ENCODE measurements at regions not wholly inside any gene's neighbourhood (a gene's known extent, or its start where the extent isn't known, plus 50 kb on each side); places are given as distances from the start of the nearest gene placed in this dataset.

- Histone ChIP-seq H3K9me3 (replicated peaks; ENCODE audit: control insufficient read depth, insufficient read depth, low read depth, low read length) (0 out of 2 replicates have a peak, but pooled peaks cover 3% of the 10 kb centered on the region), H3K27me3 (ENCODE audit: control insufficient read depth in 2 of 2, insufficient read depth in 2 of 2, low read length in 2 of 2) (peaks cover 11 to 19% of the 10 kb centered on the region in 2 experiments; a peak in 4 of 5 replicates), H3K27ac (ENCODE audit: extremely low read depth, low read depth, low read length) (no peak overlapping the region), H3K4me3 (no peak overlapping the region), H3K9ac (ENCODE audit: insufficient read depth in 1 of 2, low read depth in 2 of 2, low read length in 2 of 2) (no peak overlapping the region), H3K79me2 (ENCODE audit: control insufficient read depth, insufficient read depth, low read length) (no peaks in the 10 kb centered on the region), H4K20me1 (replicated peaks; ENCODE audit: control insufficient read depth, insufficient read depth, low read length) (no peaks in the 10 kb centered on the region), H3K4me1 (replicated peaks in 1 of 2; ENCODE audit: control insufficient read depth in 2 of 2, insufficient read depth in 2 of 2, low read length in 2 of 2) (no peaks in the 10 kb centered on the region; a peak in 1 of 5 replicates), H3K4me2 (ENCODE audit: insufficient read depth, low read length) (no peak overlapping the region), H3K9me1 (ENCODE audit: control insufficient read depth, insufficient read depth, low read length) (no peaks in the 10 kb centered on the region), H2AFZ (ENCODE audit: low read depth, low read length) (no peak overlapping the region), H3K36me3 (ENCODE audit: control insufficient read depth, insufficient read depth, low read length) (no peaks in the 10 kb centered on the region)
- DNase-seq (ENCODE audit: extremely low read depth in 1 of 4, low spot score in 3 of 4) (no peak), ATAC-seq (no peak), FAIRE-seq (no peak)
- TF ChIP-seq NR2C1 (IDR thresholded peaks at IDR 0.05) (no peak), NR2C1 (tag; IDR thresholded peaks at IDR 0.05) (no peak), TRIM28 (IDR thresholded peaks at IDR 0.05) (0 out of 2 replicates have a peak, but pooled peaks have one; percentile 23)
- ChIA-PET CTCF (ENCODE audit: low intra/inter-chr PET ratio) (no interaction called here), POLR2A (no interaction called here)
- intact Hi-C loops (cut with micrococcal nuclease) (no loop called here), in situ Hi-C loops (cut with MboI) (no loop called here)
- WGBS (ENCODE audit: insufficient coverage, low coverage, missing lambda C conversion rate) = 4% methylated on average over 3 of the region's 3 CpGs
- no TSS peak for BruUV-seq (replicated peaks)
Measured at GRCh38 chr6:6845603-6846002, 257.1 kb downstream of the LY86 start.

- Histone ChIP-seq H3K79me2 (ENCODE audit: control insufficient read depth, insufficient read depth, low read length) (no peaks in the 10 kb centered on the region), H3K9me1 (ENCODE audit: control insufficient read depth, insufficient read depth, low read length) (no peaks in the 10 kb centered on the region), H3K36me3 (ENCODE audit: control insufficient read depth, insufficient read depth, low read length) (no peaks in the 10 kb centered on the region), H4K20me1 (replicated peaks; ENCODE audit: control insufficient read depth, insufficient read depth, low read length) (no peaks in the 10 kb centered on the region), H3K27ac (ENCODE audit: extremely low read depth, low read depth, low read length) (no peak overlapping the region), H3K4me3 (no peak overlapping the region), H3K9me3 (replicated peaks; ENCODE audit: control insufficient read depth, insufficient read depth, low read depth, low read length) (0 out of 2 replicates have a peak, but pooled peaks cover 3% of the 10 kb centered on the region), H3K4me1 (replicated peaks in 1 of 2; ENCODE audit: control insufficient read depth in 2 of 2, insufficient read depth in 2 of 2, low read length in 2 of 2) (peaks cover 0 to 9% of the 10 kb centered on the region in 2 experiments; a peak in 3 of 5 replicates), H3K9ac (ENCODE audit: insufficient read depth in 1 of 2, low read depth in 2 of 2, low read length in 2 of 2) (no peak overlapping the region), H2AFZ (ENCODE audit: low read depth, low read length) (peak overlapping the region; percentile 22; the same call in 1 of the 2 replicates), H3K4me2 (ENCODE audit: insufficient read depth, low read length) (no peak overlapping the region), H3K27me3 (ENCODE audit: control insufficient read depth in 2 of 2, insufficient read depth in 2 of 2, low read length in 2 of 2) (peaks cover 0 to 4% of the 10 kb centered on the region in 2 experiments; a peak in 3 of 5 replicates)
- 38% methylated on average over 3 of the region's 3 CpGs for WGBS (ENCODE audit: insufficient coverage, low coverage, missing lambda C conversion rate)
- ChIA-PET CTCF (ENCODE audit: low intra/inter-chr PET ratio) (no interaction called here), POLR2A (interaction anchor here (1.3 kb wide), 1 partner anchor 9 kb away, joined by 3 read pairs; no protein-coding TSS in a partner anchor)
- in situ Hi-C loops (cut with MboI) (no loop called here), intact Hi-C loops (cut with micrococcal nuclease) (no loop called here)
- FAIRE-seq = no peak
- no peak for ATAC-seq
- DNase-seq (ENCODE audit: extremely low read depth in 1 of 4, low spot score in 3 of 4) = no peak
- no TSS peak for BruUV-seq (replicated peaks)
- no peak for TF ChIP-seq ARID2 (IDR thresholded peaks at IDR 0.05)
- TF ChIP-seq MLLT1 (IDR thresholded peaks at IDR 0.05) = no peak
- TF ChIP-seq NR2C2 (CRISPR knock-in tag; IDR thresholded peaks at IDR 0.05) = 0 out of 2 replicates have a peak, but pooled peaks have one; percentile 22
- TF ChIP-seq NR2C2 (tag; IDR thresholded peaks at IDR 0.05) = no peak
- TF ChIP-seq HNRNPH1 (optimal IDR thresholded peaks at IDR 0.05; ENCODE audit: low read depth, low read length) = no peak
- no peak for TF ChIP-seq ZNF75A (CRISPR knock-in tag; IDR thresholded peaks at IDR 0.05)
- TF ChIP-seq MTA1 (IDR thresholded peaks at IDR 0.05; ENCODE audit: borderline replicate concordance) = no peak
Measured at GRCh38 chr6:6847591-6847990, 259.1 kb downstream of the LY86 start.

Data from K562 (cell line).